ENCODE measurements at regions not wholly inside any gene's neighbourhood (a gene's known extent, or its start where the extent isn't known, plus 50 kb on each side); places are given as distances from the start of the nearest gene placed in this dataset.

DNA sequence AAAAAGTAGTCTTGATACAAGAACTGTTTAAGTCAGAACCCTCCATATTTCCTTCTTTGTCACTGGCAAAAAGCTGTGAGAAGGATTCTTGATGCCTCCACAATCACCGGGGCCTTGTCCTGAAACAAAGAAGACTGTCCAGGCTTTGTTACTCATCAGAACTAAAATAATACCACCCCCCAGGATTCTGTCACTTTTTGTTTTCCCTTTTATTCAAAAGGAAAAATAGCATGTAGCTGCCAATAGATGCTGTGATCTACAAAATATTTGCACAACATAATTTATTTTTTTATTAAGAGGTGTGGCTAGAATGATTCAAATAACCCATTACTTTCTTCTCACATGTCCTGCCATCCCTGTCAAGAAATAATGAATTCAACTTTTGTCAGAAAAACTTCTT, 173.7 kb downstream of the LYPLAL1 start:
- Histone ChIP-seq H3K4me1 (peaks cover 0 to 4% (median 0%) of the 10 kb centered on the region in 4 donors), H3K4me3 (no peak overlapping the region), H3K27me3 (no peaks in the 10 kb centered on the region), H3K9me3 (peaks cover 0 to 7% (median 0%) of the 10 kb centered on the region in 4 donors), H3K36me3 (no peaks in the 10 kb centered on the region), H3K27ac (no peak overlapping the region)
- intact Hi-C loops (cut with DNase I): no loop called here
- no peak for DNase-seq
- 90 to 93% methylated on average over 1 of the region's 1 CpG for WGBS, 2 donors
- no peak for TF ChIP-seq POLR2AphosphoS5 (IDR thresholded peaks at IDR 0.05)
- TF ChIP-seq, protein P1, sequence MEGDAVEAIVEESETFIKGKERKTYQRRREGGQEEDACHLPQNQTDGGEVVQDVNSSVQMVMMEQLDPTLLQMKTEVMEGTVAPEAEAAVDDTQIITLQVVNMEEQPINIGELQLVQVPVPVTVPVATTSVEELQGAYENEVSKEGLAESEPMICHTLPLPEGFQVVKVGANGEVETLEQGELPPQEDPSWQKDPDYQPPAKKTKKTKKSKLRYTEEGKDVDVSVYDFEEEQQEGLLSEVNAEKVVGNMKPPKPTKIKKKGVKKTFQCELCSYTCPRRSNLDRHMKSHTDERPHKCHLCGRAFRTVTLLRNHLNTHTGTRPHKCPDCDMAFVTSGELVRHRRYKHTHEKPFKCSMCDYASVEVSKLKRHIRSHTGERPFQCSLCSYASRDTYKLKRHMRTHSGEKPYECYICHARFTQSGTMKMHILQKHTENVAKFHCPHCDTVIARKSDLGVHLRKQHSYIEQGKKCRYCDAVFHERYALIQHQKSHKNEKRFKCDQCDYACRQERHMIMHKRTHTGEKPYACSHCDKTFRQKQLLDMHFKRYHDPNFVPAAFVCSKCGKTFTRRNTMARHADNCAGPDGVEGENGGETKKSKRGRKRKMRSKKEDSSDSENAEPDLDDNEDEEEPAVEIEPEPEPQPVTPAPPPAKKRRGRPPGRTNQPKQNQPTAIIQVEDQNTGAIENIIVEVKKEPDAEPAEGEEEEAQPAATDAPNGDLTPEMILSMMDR (IDR thresholded peaks at IDR 0.05): no peak
- no peak for TF ChIP-seq EP300 (IDR thresholded peaks at IDR 0.05)
- TF ChIP-seq POLR2A (IDR thresholded peaks at IDR 0.05): no peak

DNA sequence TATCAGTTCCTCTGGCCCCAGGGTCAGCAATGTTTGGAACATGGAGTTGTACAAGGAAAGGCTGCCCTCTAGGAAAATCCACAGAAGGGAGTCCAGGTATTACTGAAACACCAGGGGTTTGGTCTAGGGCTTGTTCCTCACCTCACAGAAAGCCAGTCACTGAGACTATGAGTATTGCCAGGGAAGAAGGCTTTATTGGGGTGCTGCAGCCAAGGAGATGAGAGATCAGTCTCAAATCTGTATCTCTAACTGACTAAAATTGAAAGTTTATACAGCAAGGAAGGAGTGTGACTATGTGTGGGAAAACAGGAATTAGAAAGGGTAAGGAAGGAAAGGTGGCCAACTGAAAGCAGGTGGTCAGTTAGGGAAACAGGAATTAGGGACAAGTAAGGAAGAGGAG, 172.3 kb downstream of the LYPLAL1 start:
- DNase-seq: no peak
- TF ChIP-seq POLR2AphosphoS5 (IDR thresholded peaks at IDR 0.05) (no peak), EP300 (IDR thresholded peaks at IDR 0.05) (no peak)
- Histone ChIP-seq H3K36me3 (no peaks in the 10 kb centered on the region), H3K9me3 (peaks cover 0 to 7% (median 0%) of the 10 kb centered on the region in 4 donors), H3K27me3 (no peaks in the 10 kb centered on the region), H3K4me3 (no peak overlapping the region), H3K4me1 (peaks cover 0 to 4% (median 0%) of the 10 kb centered on the region in 4 donors), H3K27ac (no peak overlapping the region)
- intact Hi-C loops (cut with DNase I): no loop called here

DNA sequence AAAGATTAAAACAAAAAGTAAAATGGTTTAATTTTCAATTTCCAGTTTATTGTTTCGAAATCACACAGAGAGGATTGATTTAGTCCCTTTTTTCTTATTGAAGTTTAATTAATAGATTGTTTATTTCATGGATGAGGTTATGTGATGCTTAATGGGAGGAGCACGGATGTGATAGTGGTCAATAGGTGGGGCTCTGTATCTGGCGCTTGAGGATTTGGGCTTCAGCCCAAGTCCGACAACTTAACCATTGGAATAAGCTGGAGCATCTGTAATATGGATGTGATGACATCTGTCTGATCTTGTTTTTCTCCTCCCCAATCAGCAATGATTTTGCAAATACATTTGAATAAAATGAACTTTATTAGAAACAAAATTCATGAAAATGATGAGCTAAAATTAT, 169.2 kb downstream of the LYPLAL1 start:
- Histone ChIP-seq H3K4me1 (peaks cover 0 to 4% (median 0%) of the 10 kb centered on the region in 4 donors), H3K9me3 (peaks cover 0 to 7% (median 0%) of the 10 kb centered on the region in 4 donors), H3K36me3 (no peaks in the 10 kb centered on the region), H3K4me3 (no peak overlapping the region), H3K27me3 (no peaks in the 10 kb centered on the region), H3K27ac (no peak overlapping the region)
- no peak for TF ChIP-seq POLR2A (IDR thresholded peaks at IDR 0.05)
- TF ChIP-seq, protein P1 (IDR thresholded peaks at IDR 0.05): no peak
- no peak for TF ChIP-seq POLR2AphosphoS5 (IDR thresholded peaks at IDR 0.05)
- no peak for TF ChIP-seq EP300 (IDR thresholded peaks at IDR 0.05)
- DNase-seq: no peak
- intact Hi-C loops (cut with DNase I): no loop called here
- WGBS, 2 donors: 80 to 81% methylated on average over 4 of the region's 4 CpGs

DNA sequence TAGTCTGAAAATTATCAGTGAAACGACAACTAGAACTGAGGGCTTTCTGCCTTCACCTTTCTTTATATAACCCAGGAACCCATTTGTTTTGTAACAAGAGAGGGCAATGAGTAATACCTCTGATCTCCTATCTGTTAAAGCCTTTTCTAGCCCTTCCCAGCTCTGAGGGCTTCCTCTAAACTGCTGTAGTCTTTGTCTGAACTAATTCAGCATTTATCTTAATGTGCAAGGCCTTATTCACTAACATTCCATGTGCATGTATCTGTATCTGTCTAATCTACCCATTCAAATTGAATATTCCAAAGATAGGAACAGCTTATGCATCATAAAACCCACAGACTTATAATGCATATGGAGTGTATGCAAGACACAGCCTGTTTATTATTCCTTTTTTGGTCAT, 167.1 kb downstream of the LYPLAL1 start:
- Histone ChIP-seq H3K36me3 (no peaks in the 10 kb centered on the region), H3K4me3 (no peak overlapping the region), H3K27ac (no peak overlapping the region), H3K4me1 (no peaks in the 10 kb centered on the region), H3K9me3 (peaks cover 0 to 4% (median 0%) of the 10 kb centered on the region in 4 donors), H3K27me3 (no peaks in the 10 kb centered on the region)
- TF ChIP-seq EP300 (IDR thresholded peaks at IDR 0.05) (no peak), POLR2AphosphoS5 (IDR thresholded peaks at IDR 0.05) (no peak), POLR2A (IDR thresholded peaks at IDR 0.05) (no peak)
- TF ChIP-seq, protein P1 (IDR thresholded peaks at IDR 0.05): no peak
- 59 to 77% methylated on average over 1 of the region's 1 CpG for WGBS, 2 donors
- intact Hi-C loops (cut with DNase I): no loop called here
- DNase-seq: no peak

DNA sequence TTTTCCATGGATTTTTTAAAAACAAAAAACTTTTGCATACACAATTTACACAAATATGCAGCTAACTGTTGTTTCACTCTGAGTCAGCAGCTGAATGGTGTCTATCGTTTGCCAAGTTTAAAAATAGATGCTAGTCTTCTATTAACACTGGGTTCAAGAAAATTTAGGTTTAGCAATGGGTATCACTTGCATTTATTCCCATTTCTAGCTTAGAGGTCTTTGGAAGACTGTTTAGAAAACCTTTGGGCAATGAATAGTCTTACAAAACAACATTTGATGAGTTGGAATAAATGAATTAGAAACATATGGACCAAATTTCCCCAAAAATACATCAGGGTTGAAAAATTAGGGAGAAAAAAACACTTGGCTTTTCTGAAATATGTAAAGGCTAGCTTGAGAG, 165.8 kb downstream of the LYPLAL1 start:
- Histone ChIP-seq H3K4me1 (no peaks in the 10 kb centered on the region), H3K27me3 (no peaks in the 10 kb centered on the region), H3K27ac (no peak overlapping the region), H3K4me3 (no peak overlapping the region), H3K36me3 (no peaks in the 10 kb centered on the region), H3K9me3 (no peaks in the 10 kb centered on the region)
- TF ChIP-seq, protein P1 (IDR thresholded peaks at IDR 0.05): no peak
- TF ChIP-seq EP300 (IDR thresholded peaks at IDR 0.05) (no peak), POLR2A (IDR thresholded peaks at IDR 0.05) (no peak), POLR2AphosphoS5 (IDR thresholded peaks at IDR 0.05) (no peak)
- no peak for DNase-seq
- 73 to 75% methylated on average over 1 of the region's 1 CpG for WGBS, 2 donors
- intact Hi-C loops (cut with DNase I): no loop called here

Data from sigmoid colon (tissue), 6 donors.